Body of pancreas (tissue), 4 donors: ENCODE measurements at regions not wholly inside any gene's neighbourhood (a gene's known extent, or its start where the extent isn't known, plus 50 kb on each side); places are given as distances from the start of the nearest gene placed in this dataset.

Experiments used
- CTCF ChIP-seq, 7 experiments: fragments of 450-650 bp in 4 of 7; fragments of 200-600 bp in 3 of 7; sonication (generic) in 3 of 7; IDR thresholded peaks; one replicate each; pipeline ENCODE4 v1.5.1; 2016 to 2019; ENCODE audit warnings: antibody characterized with exemption in 7 of 7
- POLR2A ChIP-seq, 3 donors: fragments of 450-650 bp; IDR thresholded peaks; one replicate each; pipeline ENCODE4 v1.6.1; 2016; ENCODE audit warnings: antibody characterized with exemption in 3 of 3, mild to moderate bottlenecking in 2 of 3

DNA sequence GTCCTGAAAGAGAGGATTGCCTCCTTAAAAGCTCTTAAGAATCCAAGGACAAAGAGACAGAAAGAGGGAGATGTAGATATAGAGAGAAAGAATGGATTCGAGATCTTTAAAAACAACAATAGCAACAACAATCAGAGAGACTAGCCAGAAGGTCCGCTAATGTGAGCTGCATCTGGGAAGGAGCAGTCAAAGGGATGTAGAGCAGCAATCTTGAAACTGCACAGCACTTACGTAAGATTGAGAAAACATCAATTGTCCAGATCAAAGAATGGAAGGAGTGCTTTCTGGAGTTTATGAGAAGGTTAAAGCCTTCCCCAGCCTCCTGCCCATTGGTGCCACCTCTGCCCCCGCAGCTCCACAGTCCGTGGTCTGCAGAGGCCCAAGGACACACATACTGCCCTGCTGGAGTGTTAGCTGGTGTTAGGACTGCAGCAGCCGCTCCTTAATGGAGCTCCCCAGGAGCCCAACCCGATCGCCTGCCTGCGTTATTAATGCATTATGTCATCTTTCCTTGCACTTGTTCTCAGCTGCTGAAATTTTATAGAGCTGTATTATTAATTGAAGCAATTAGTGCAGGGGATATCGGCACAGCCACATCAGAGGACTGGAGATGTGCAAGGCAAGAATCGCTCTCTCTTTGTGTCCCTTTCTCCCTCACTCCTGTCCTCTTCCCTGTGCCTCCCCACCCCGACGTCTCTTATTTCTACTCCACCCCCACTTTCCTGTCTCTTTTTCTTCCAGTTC, 73.0 kb upstream of the CALM2 start:
- no peak for TF ChIP-seq POLR2A (IDR thresholded peaks at IDR 0.05)
- no peak for TF ChIP-seq CTCF (IDR thresholded peaks at IDR 0.05)
